T-helper 2 cell treated with Interferon-gamma antibody and Interleukin-4, amounts not matched to agents 5 μg/mL and 100 μg/mL, for 36 hours (primary cell): ENCODE measurements at regions not wholly inside any gene's neighbourhood (a gene's known extent, or its start where the extent isn't known, plus 50 kb on each side); places are given as distances from the start of the nearest gene placed in this dataset.

Experiments used
- DNase-seq: peaks from one replicate; pipeline ENCODE4 v3.0.0; 2021; ENCODE audit warnings: low spot score
- H3K27ac Mint-ChIP-seq: one replicate; pipeline ENCODE4 v1.8.0; 2021; ENCODE audit warnings: mild to moderate bottlenecking, mixed read lengths
- H3K27me3 Mint-ChIP-seq: one replicate; pipeline ENCODE4 v1.8.0; 2021; ENCODE audit warnings: low read depth, mixed read lengths
- H3K36me3 Mint-ChIP-seq: one replicate; pipeline ENCODE4 v1.8.0; 2021; ENCODE audit warnings: low read depth, mixed read lengths
- H3K4me1 Mint-ChIP-seq: one replicate; pipeline ENCODE4 v1.8.0; 2021; ENCODE audit warnings: low read depth, mixed read lengths
- H3K4me3 Mint-ChIP-seq: one replicate; pipeline ENCODE4 v1.8.0; 2022; ENCODE audit warnings: mild to moderate bottlenecking, moderate library complexity, mixed read lengths
- H3K9me3 Mint-ChIP-seq: one replicate; pipeline ENCODE4 v1.8.0; 2021; ENCODE audit warnings: mixed read lengths

GRCh38 chr5:114153833-114154232, 208.0 kb upstream of the KCNN2 start:
- H3K4me1 Mint-ChIP-seq: no peaks in the 10 kb centered on the region
- no peaks in the 10 kb centered on the region for H3K27me3 Mint-ChIP-seq
- H3K4me3 Mint-ChIP-seq: no peak overlapping the region
- H3K27ac Mint-ChIP-seq: no peak overlapping the region
- peaks cover 46% of the 10 kb centered on the region for H3K9me3 Mint-ChIP-seq
- H3K36me3 Mint-ChIP-seq: no peaks in the 10 kb centered on the region
- no peak for DNase-seq

DNA sequence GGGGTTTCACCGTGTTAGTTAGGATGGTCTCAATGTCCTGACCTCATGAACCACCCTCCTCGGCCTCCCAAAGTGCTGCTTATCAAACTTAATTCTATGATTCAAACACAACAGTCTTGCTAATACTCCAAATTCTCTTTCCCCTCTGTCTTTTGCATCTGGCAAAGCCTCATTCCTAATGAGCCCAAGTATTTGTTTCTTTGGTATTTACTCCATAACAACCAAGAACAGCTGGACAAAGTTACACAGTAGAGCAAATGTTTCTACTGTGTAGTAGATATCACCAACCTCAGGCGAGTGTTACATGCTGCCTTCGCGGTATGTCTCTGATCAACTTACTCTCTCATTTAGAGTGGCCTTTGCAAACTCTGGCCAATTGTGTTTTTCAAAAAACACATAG, 195.8 kb upstream of the KCNN2 start:
- no peak for DNase-seq
- Mint-ChIP-seq H3K9me3 (peaks cover 9% of the 10 kb centered on the region), H3K4me3 (no peak overlapping the region), H3K27ac (no peak overlapping the region), H3K4me1 (no peaks in the 10 kb centered on the region), H3K36me3 (no peaks in the 10 kb centered on the region), H3K27me3 (no peaks in the 10 kb centered on the region)

DNA sequence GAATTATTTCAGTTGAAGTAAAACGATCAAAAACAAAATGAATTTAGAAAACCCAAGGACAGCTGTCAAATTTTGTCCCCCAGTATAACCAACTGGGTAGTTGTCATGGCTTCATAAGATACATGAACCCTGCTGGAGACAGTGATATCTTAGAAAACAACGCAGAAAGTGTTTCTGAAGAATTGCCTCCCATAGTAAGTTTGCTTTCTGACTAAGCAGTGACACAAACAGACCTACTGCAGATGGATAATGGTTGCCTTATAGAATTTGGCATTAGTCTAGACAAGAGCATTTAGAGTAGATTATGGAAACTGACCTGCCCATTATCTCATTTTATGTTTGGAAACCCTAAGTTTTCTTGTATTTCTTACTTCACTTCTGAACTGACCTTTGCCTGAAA, 187.7 kb upstream of the KCNN2 start:
- DNase-seq: no peak
- Mint-ChIP-seq H3K4me1 (no peaks in the 10 kb centered on the region), H3K27me3 (no peaks in the 10 kb centered on the region), H3K27ac (no peak overlapping the region), H3K9me3 (peaks cover 15% of the 10 kb centered on the region), H3K36me3 (no peaks in the 10 kb centered on the region), H3K4me3 (no peak overlapping the region)

- peaks cover 20% of the 10 kb centered on the region for H3K9me3 Mint-ChIP-seq
- no peak overlapping the region for H3K4me3 Mint-ChIP-seq
- no peaks in the 10 kb centered on the region for H3K36me3 Mint-ChIP-seq
- H3K27ac Mint-ChIP-seq: no peak overlapping the region
- H3K27me3 Mint-ChIP-seq: no peaks in the 10 kb centered on the region
- no peak for DNase-seq
- H3K4me1 Mint-ChIP-seq: no peaks in the 10 kb centered on the region
Observed at GRCh38 chr5:114174837-114175236, 187.0 kb upstream of the KCNN2 start.

DNA sequence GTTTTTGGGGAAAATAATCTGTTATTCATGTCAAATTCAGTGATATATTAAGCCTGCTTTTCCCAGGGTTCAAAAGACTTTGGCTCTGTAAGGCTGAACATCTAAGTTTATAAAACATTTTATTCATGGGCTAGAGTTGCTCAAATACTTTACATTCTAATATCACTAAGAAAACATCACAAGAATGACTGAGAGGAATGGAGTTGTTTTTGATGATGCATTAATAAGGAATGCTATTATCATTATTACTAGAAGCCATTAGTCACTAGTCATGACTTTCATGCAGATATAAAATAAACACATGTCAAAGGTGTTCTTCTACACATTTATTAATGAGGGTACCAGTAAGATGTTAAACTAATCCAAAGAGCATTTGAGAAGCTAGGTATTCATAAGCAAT, 185.5 kb upstream of the KCNN2 start:
- Mint-ChIP-seq H3K4me3 (no peak overlapping the region), H3K4me1 (no peaks in the 10 kb centered on the region), H3K36me3 (no peaks in the 10 kb centered on the region), H3K27ac (no peak overlapping the region), H3K9me3 (peaks cover 28% of the 10 kb centered on the region), H3K27me3 (no peaks in the 10 kb centered on the region)
- no peak for DNase-seq

DNA sequence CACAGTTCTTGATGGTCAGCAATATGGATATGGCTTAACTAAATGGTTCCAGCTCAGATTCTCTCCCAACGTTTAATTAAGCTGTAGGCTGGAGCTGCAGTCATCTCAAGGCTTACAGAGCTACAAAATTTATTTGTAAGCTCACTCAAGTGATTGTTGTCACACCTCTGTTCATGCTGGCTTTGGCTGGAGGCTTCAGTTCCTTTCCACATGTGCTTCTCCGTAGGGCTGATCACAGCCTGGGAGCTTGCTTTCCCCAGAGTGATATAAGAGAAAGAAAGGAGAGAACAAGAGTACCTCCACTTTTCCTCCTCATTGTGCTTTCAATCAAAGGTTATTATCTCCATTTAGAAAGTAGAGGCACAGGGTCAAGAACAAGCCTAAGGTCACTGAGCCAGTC, 182.7 kb upstream of the KCNN2 start:
- H3K36me3 Mint-ChIP-seq: no peaks in the 10 kb centered on the region
- DNase-seq: no peak
- peaks cover 23% of the 10 kb centered on the region for H3K9me3 Mint-ChIP-seq
- H3K27ac Mint-ChIP-seq: no peak overlapping the region
- H3K4me3 Mint-ChIP-seq: no peak overlapping the region
- H3K4me1 Mint-ChIP-seq: no peaks in the 10 kb centered on the region
- no peaks in the 10 kb centered on the region for H3K27me3 Mint-ChIP-seq

GRCh38 chr5:114184006-114184405, 177.9 kb upstream of the KCNN2 start:
- H3K27me3 Mint-ChIP-seq: no peaks in the 10 kb centered on the region
- no peak for DNase-seq
- H3K4me1 Mint-ChIP-seq: no peaks in the 10 kb centered on the region
- no peaks in the 10 kb centered on the region for H3K36me3 Mint-ChIP-seq
- H3K9me3 Mint-ChIP-seq: peaks cover 19% of the 10 kb centered on the region
- H3K4me3 Mint-ChIP-seq: no peak overlapping the region
- H3K27ac Mint-ChIP-seq: no peak overlapping the region

- no peaks in the 10 kb centered on the region for H3K27me3 Mint-ChIP-seq
- no peak overlapping the region for H3K27ac Mint-ChIP-seq
- no peak for DNase-seq
- H3K9me3 Mint-ChIP-seq: peaks cover 14% of the 10 kb centered on the region
- no peak overlapping the region for H3K4me3 Mint-ChIP-seq
- no peaks in the 10 kb centered on the region for H3K36me3 Mint-ChIP-seq
- no peaks in the 10 kb centered on the region for H3K4me1 Mint-ChIP-seq
Observed at GRCh38 chr5:114185274-114185673, 176.6 kb upstream of the KCNN2 start.

DNA sequence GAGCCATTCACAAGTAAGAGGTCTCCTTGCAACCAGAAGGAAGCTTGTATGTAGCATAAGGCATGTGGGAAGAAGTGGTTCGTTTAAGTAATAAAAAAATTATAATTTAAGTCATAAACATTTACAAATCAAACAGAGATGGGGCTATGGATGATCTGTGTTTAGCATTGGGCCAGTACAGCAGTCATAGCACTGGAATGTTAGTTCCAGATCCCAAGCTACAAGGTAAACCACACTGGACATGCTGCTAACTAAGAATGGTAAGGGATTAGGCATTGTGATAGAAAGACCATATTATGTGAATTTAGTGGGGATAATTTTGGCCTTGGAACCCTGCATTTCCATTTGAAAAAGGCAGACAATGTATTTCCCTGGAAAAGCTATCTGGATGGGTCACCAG, 170.4 kb upstream of the KCNN2 start:
- H3K4me3 Mint-ChIP-seq: no peak overlapping the region
- no peak overlapping the region for H3K27ac Mint-ChIP-seq
- no peaks in the 10 kb centered on the region for H3K4me1 Mint-ChIP-seq

DNA sequence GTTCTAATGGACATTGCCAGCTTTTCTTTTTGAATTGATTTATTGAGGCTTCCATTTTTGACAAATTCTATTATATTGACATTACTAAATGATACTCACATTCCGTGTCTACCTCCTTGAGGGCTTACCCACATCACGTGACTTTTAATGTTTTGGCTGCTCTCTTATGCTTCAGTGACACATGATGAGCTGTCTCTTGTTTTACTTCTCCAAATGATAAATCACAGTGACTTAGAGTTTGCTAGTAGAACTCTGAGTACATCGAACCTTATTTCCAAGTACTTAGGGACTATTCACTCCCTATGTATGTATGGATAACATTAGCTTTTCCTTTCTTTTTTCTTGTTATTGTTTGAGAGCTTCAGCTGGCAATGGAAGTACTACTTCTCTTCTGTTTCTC, 169.8 kb upstream of the KCNN2 start:
- Mint-ChIP-seq H3K27me3 (no peaks in the 10 kb centered on the region), H3K36me3 (no peaks in the 10 kb centered on the region), H3K4me3 (no peak overlapping the region), H3K4me1 (no peaks in the 10 kb centered on the region), H3K27ac (no peak overlapping the region), H3K9me3 (no peaks in the 10 kb centered on the region)
- DNase-seq: no peak

More for the DNA sequence above, 170.4 kb upstream of the KCNN2 start:
- no peaks in the 10 kb centered on the region for H3K36me3 Mint-ChIP-seq
- H3K9me3 Mint-ChIP-seq: no peaks in the 10 kb centered on the region
- no peaks in the 10 kb centered on the region for H3K27me3 Mint-ChIP-seq
- DNase-seq: no peak

DNA sequence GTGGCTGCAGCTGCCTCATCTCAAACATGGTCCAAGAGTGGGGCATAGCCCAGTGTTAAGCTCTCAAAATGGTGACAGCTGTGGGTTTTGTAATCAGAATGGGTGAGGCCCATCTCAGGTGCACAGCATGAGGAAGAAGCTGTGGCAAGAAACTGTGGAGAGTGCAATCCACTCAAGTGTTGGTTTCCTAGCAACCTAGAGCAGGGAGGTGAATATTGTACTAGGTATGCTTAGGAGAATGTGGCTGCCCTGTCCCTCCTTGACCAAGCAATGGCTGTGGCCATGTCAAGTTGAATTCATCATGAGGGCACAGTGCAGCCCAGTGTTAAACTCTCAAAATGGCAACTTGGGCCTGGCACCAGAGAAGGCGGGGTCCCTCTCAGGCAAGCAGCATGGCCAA, 160.5 kb upstream of the KCNN2 start:
- Mint-ChIP-seq H3K27me3 (no peaks in the 10 kb centered on the region), H3K27ac (no peak overlapping the region)

DNA sequence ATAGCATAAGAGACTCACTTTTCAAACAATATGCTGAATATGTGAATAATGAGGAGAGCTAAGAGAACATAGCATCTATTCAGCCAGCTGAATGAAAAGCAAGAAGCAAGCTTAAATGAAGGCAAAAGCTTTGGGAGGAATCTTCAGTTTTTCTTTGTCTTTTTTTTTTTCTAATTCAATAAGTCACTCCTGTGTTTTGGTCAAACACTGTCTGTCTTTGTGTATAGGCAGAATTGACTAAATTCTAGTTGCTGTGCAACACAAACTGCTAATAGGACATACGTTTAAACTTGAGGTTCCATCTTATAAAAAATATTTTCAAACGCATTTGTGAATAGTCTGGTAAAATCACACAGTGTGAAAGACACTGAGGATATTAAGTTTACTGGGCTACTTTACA, 156.9 kb upstream of the KCNN2 start:
- Mint-ChIP-seq H3K27ac (no peak overlapping the region), H3K36me3 (no peaks in the 10 kb centered on the region), H3K27me3 (no peaks in the 10 kb centered on the region), H3K4me1 (no peaks in the 10 kb centered on the region), H3K9me3 (peaks cover 10% of the 10 kb centered on the region), H3K4me3 (no peak overlapping the region)
- no peak for DNase-seq

More for the DNA sequence above, 160.5 kb upstream of the KCNN2 start:
- DNase-seq: no peak
- H3K4me3 Mint-ChIP-seq: no peak overlapping the region
- H3K9me3 Mint-ChIP-seq: peaks cover 10% of the 10 kb centered on the region
- no peaks in the 10 kb centered on the region for H3K36me3 Mint-ChIP-seq
- no peaks in the 10 kb centered on the region for H3K4me1 Mint-ChIP-seq

GRCh38 chr5:114206640-114207039, 155.2 kb upstream of the KCNN2 start:
- no peaks in the 10 kb centered on the region for H3K36me3 Mint-ChIP-seq

DNA sequence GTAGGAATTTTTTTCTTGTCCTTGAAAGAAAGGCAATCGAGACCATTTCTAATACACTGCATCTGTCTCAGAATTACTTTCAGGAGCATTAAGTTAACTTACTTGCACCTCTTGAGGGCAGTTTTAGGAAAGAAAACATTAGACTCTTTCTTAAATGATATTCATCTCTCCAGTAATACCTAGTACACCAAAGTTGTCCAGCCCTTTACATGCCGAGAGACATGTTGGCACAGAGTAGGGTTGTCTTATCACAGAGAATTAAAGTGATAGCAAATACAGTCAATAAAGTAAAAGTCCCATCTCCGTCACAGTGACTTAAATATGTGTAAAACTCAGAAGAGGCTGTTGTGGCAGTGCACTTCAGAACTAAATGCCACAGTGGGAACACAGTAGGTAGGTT, 154.3 kb upstream of the KCNN2 start:
- no peak overlapping the region for H3K27ac Mint-ChIP-seq
- H3K36me3 Mint-ChIP-seq: no peaks in the 10 kb centered on the region
- H3K9me3 Mint-ChIP-seq: no peaks in the 10 kb centered on the region
- H3K4me1 Mint-ChIP-seq: no peaks in the 10 kb centered on the region
- H3K27me3 Mint-ChIP-seq: no peaks in the 10 kb centered on the region
- H3K4me3 Mint-ChIP-seq: no peak overlapping the region
- DNase-seq: no peak

More at GRCh38 chr5:114206640-114207039, 155.2 kb upstream of the KCNN2 start:
- H3K27ac Mint-ChIP-seq: no peak overlapping the region
- no peaks in the 10 kb centered on the region for H3K27me3 Mint-ChIP-seq
- no peaks in the 10 kb centered on the region for H3K9me3 Mint-ChIP-seq
- no peaks in the 10 kb centered on the region for H3K4me1 Mint-ChIP-seq
- no peak for DNase-seq
- no peak overlapping the region for H3K4me3 Mint-ChIP-seq

DNA sequence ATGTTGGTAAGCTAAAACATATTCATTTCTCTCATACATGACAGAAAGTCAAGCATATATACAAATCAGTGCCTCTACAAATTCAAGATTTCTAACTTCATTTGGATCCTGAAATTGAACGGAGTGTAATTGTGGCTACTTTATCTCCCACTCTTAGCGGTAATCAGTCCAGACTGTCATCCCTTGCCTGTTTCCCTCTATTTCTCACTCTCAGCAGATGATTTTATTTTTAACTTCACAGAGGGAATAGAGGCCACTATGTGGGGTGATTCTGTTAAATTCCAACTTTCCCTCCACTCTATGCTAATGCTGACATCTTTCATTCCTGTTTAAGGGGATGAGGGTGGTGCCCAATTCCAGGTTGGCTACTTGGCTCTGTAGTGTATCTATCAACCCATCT, 153.8 kb upstream of the KCNN2 start:
- Mint-ChIP-seq H3K27me3 (no peaks in the 10 kb centered on the region), H3K36me3 (no peaks in the 10 kb centered on the region), H3K4me1 (no peaks in the 10 kb centered on the region), H3K9me3 (no peaks in the 10 kb centered on the region), H3K4me3 (no peak overlapping the region), H3K27ac (no peak overlapping the region)
- no peak for DNase-seq
